Activated B cell treated with CpG ODN at 0.5 μM for 24 hours (primary cell): ENCODE measurements at regions not wholly inside any gene's neighbourhood (a gene's known extent, or its start where the extent isn't known, plus 50 kb on each side); places are given as distances from the start of the nearest gene placed in this dataset.
A peak's percentile ranks its signal among the peaks of the same experiment; 100 is the strongest.

Experiments used
- ATAC-seq: fragments of 200-7000 bp; cut with Tn5 transposase; one replicate; pipeline ENCODE4 v1.10.0; 2021; ENCODE audit warnings: low read depth, mild to moderate bottlenecking, moderate library complexity
- CTCF ChIA-PET: fragments of 350-600 bp; sonication (Branson Sonifier 250); formaldehyde crosslinking; loops from one replicate; lab custom pipeline; 2021; ENCODE audit warnings: antibody characterized with exemption; lab: Charles Lee
- POLR2A ChIA-PET: fragments of 350-600 bp; sonication (Branson Sonifier 250); formaldehyde crosslinking; loops from one replicate; lab custom pipeline; 2021; ENCODE audit warnings: antibody characterized with exemption; lab: Charles Lee
- DNase-seq: peaks from one replicate; pipeline ENCODE4 v3.0.0; 2022
- H3K27ac Mint-ChIP-seq: one replicate; pipeline ENCODE4 v1.8.0; 2020; ENCODE audit warnings: mixed read lengths
- H3K27me3 Mint-ChIP-seq: one replicate; pipeline ENCODE4 v1.8.0; 2021; ENCODE audit warnings: mixed read lengths
- H3K36me3 Mint-ChIP-seq: one replicate; pipeline ENCODE4 v1.8.0; 2021; ENCODE audit warnings: low read depth, mixed read lengths
- H3K4me1 Mint-ChIP-seq: one replicate; pipeline ENCODE4 v1.8.0; 2021; ENCODE audit warnings: mixed read lengths
- H3K4me3 Mint-ChIP-seq: one replicate; pipeline ENCODE4 v1.8.0; 2020; ENCODE audit warnings: mild to moderate bottlenecking, mixed read lengths
- H3K9me3 Mint-ChIP-seq: one replicate; pipeline ENCODE4 v1.8.0; 2020; ENCODE audit warnings: mixed read lengths
- intact Hi-C: fragments of 100-400 bp; cut with micrococcal nuclease; formaldehyde crosslinking; loops from one replicate; pipeline ENCODE4 v1.15.1; 2024
- TF ChIP-seq, protein P1 (sequence below): fragments of 200-600 bp; IDR thresholded peaks from one replicate; pipeline ENCODE4 v1.8.0; 2022; ENCODE audit warnings: antibody characterized with exemption, mild to moderate bottlenecking

DNA sequence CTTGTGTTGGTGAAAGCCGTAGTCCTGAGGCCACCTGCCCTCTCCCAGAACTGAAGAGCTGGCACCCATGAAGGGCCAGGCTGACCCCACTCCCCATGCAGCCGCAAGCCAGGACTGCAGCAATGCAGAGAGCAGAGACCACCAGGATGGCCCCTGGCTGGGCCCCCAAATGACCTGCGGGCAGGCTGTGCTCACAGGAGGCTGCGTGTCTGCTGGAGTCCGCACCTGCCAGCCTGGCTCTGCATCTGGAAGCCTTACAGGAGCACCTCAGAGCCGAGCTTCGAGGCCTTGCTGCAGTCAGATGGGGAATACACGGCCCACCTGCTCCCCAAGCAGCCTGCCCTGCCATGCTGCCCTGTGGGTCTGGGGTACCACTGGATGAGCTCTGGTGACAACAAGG is 1336.8 kb downstream of the TBC1D22A start:
- intact Hi-C loops = loop anchor here (2.0 to 5.0 kb wide), 2 partner anchors 102 to 343 kb away; no protein-coding TSS in a partner anchor
- H3K36me3 Mint-ChIP-seq = no peaks in the 10 kb centered on the region
- no peak for ATAC-seq
- POLR2A ChIA-PET = interaction anchor here (0.6 to 1.1 kb wide), 2 partner anchors 345 to 1329 kb away, joined by 3 to 4 read pairs; no protein-coding TSS in a partner anchor
- TF ChIP-seq, protein P1, sequence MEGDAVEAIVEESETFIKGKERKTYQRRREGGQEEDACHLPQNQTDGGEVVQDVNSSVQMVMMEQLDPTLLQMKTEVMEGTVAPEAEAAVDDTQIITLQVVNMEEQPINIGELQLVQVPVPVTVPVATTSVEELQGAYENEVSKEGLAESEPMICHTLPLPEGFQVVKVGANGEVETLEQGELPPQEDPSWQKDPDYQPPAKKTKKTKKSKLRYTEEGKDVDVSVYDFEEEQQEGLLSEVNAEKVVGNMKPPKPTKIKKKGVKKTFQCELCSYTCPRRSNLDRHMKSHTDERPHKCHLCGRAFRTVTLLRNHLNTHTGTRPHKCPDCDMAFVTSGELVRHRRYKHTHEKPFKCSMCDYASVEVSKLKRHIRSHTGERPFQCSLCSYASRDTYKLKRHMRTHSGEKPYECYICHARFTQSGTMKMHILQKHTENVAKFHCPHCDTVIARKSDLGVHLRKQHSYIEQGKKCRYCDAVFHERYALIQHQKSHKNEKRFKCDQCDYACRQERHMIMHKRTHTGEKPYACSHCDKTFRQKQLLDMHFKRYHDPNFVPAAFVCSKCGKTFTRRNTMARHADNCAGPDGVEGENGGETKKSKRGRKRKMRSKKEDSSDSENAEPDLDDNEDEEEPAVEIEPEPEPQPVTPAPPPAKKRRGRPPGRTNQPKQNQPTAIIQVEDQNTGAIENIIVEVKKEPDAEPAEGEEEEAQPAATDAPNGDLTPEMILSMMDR = no peak
- DNase-seq = no peak
- H3K4me3 Mint-ChIP-seq = peak overlapping the region; percentile 59
- CTCF ChIA-PET = no interaction called here
- no peaks in the 10 kb centered on the region for H3K27me3 Mint-ChIP-seq
- peaks cover 80% of the 10 kb centered on the region for H3K4me1 Mint-ChIP-seq
- H3K27ac Mint-ChIP-seq = peak overlapping the region; percentile 92
- H3K9me3 Mint-ChIP-seq = no peaks in the 10 kb centered on the region

DNA sequence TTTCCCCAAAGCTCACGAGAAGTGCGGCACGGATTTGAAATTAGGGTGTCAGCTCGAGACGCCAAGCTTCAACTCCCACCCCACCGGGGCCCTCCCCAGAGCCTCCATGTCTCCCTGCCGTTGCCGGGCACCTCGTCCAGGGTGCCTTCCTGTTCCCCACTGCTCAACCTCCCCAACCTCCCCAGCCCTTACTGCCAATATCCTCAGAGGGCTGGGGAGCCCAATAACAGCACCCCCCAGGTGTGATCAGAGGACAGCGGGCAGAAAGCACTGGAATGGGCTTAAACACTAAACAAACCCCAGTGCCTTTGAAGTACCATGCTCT is 1336.4 kb downstream of the TBC1D22A start:
- Mint-ChIP-seq H3K4me1 (peaks cover 83% of the 10 kb centered on the region), H3K36me3 (no peaks in the 10 kb centered on the region), H3K27me3 (no peaks in the 10 kb centered on the region), H3K4me3 (peak overlapping the region; percentile 59), H3K27ac (peak overlapping the region; percentile 92), H3K9me3 (no peaks in the 10 kb centered on the region)
- intact Hi-C loops = loop anchor here (2.0 to 5.0 kb wide), 2 partner anchors 102 to 343 kb away; no protein-coding TSS in a partner anchor
- CTCF ChIA-PET = no interaction called here
- TF ChIP-seq, protein P1 = no peak
- ATAC-seq = peak; percentile 2
- DNase-seq = no peak
- POLR2A ChIA-PET = interaction anchor here (0.6 to 1.1 kb wide), 2 partner anchors 345 to 1328 kb away, joined by 3 to 4 read pairs; no protein-coding TSS in a partner anchor

DNA sequence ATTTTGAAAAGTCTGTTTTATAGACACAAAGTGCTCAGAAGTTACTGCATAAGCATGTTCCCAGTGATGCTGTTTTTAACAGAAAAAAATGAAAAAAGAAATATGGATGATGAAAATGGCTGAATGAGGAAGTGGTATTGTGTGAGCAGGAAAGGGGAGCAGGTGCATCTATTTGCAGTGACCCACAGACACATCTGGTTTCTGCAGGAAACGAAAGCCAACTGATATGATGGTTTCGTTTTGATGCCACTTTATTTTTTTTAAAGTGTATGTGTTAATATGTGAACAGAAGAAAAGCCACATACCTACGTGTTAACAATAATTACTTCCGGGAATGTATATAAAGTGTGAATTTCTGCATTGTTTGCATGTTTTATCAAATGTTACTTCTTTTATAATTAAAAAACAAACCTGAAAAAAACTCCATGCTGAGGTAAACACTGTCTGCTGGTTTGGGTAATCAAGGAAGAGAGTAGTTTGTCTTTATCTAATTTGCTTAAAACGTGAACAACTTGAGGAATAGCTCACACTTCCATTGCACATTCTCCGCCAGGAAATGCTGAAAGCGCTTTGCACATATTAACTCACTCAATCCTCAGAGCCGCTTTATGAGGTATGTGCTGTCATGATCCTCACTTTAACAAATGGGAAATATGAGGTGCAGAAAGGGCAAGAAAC is 1335.9 kb downstream of the TBC1D22A start:
- Mint-ChIP-seq H3K27me3 (no peaks in the 10 kb centered on the region), H3K4me1 (peaks cover 88% of the 10 kb centered on the region), H3K36me3 (no peaks in the 10 kb centered on the region), H3K27ac (peak overlapping the region; percentile 92), H3K9me3 (no peaks in the 10 kb centered on the region), H3K4me3 (peak overlapping the region; percentile 59)
- ChIA-PET CTCF (no interaction called here), POLR2A (interaction anchor here (0.6 to 1.1 kb wide), 2 partner anchors 345 to 1328 kb away, joined by 3 to 4 read pairs; no protein-coding TSS in a partner anchor)
- DNase-seq (no peak), ATAC-seq (peak; percentile 83)
- TF ChIP-seq, protein P1 = no peak
- intact Hi-C loops = loop anchor here (2.0 to 5.0 kb wide), 2 partner anchors 102 to 344 kb away; no protein-coding TSS in a partner anchor

DNA sequence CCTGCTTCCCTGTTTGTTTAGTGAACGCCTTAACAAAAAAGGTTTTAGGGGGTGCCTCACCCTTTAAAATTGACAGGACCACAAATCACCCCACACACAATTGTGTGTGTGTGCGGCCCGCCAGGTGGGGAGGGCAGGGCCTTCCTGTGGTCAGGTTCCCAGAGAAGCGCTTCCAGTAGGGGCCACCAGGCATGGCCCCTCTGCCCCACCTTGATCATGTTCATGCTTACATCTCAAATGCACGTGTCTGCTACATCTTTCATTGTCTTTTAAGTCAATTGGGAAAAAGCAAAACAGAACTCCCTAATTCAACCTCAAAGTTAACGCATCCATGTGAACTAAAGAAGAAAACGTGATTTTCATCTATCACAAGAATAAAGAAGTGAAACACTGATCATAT is 1335.3 kb downstream of the TBC1D22A start:
- ATAC-seq = peak; percentile 9

More for the DNA sequence above, 1335.3 kb downstream of the TBC1D22A start:
- peak overlapping the region; percentile 92 for H3K27ac Mint-ChIP-seq
- no peak for DNase-seq
- no peaks in the 10 kb centered on the region for H3K9me3 Mint-ChIP-seq
- CTCF ChIA-PET = no interaction called here
- intact Hi-C loops = loop anchor here (2.0 to 5.0 kb wide), 3 partner anchors 101 to 345 kb away; no protein-coding TSS in a partner anchor
- peak overlapping the region; percentile 59 for H3K4me3 Mint-ChIP-seq
- POLR2A ChIA-PET = no interaction called here
- TF ChIP-seq, protein P1 = no peak
- no peaks in the 10 kb centered on the region for H3K36me3 Mint-ChIP-seq
- peaks cover 91% of the 10 kb centered on the region for H3K4me1 Mint-ChIP-seq
- H3K27me3 Mint-ChIP-seq = no peaks in the 10 kb centered on the region
